ENCODE measurements at regions not wholly inside any gene's neighbourhood (a gene's known extent, or its start where the extent isn't known, plus 50 kb on each side); places are given as distances from the start of the nearest gene placed in this dataset.

- TF ChIP-seq CTCF (IDR thresholded peaks at IDR 0.05; ENCODE audit: insufficient read depth, low read depth, low read length), result no peak
- TF ChIP-seq EZH2 (IDR thresholded peaks at IDR 0.05; ENCODE audit: insufficient read depth, low read length), result no peak
Observed at GRCh38 chr20:12293900-12294299, 376.2 kb downstream of the BTBD3 start.
